DND-41 (cell line): ENCODE measurements at regions not wholly inside any gene's neighbourhood (a gene's known extent, or its start where the extent isn't known, plus 50 kb on each side); places are given as distances from the start of the nearest gene placed in this dataset.

Experiments used
- EZH2 ChIP-seq: IDR thresholded peaks from 3 replicates; pipeline ENCODE4 v1.6.1; 2012; ENCODE audit warnings: borderline replicate concordance, low read depth, mild to moderate bottlenecking, moderate library complexity, low read length, inconsistent platforms; ENCODE audit not compliant: severe bottlenecking
- TF ChIP-seq, protein P1 (sequence below): IDR thresholded peaks from 2 replicates; pipeline ENCODE4 v1.5.1; 2012; ENCODE audit warnings: borderline replicate concordance, low read length, moderate library complexity, mild to moderate bottlenecking; ENCODE audit not compliant: poor library complexity, severe bottlenecking; ENCODE audit errors: extremely low read depth

DNA sequence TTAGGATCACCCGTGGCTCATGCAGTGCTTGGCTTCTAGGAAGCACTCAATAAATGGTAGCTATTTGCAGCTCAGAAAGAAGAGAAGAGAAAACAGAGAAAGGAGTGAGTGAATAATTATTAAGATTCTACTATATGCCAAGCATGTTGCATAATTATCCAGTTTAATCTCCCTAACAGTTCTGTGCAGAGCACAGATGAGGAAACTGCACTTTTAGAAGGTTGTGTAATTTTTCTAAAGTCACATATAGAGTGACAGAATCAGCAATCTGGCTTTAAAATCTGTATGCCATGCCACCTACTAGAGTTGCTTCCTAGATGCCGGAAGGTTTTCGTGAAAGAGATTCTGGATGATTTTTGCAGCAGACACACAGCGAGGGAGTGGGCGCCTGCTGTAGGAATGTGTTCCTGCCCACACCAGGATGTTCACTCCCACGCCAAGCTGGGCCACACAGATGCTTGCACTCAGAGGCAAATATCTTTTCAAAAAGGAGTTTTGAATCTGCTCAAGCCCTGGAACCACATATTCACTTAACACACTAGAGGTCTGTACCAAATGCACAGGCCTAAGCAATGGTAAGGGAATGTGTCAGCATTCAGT is 50.2 kb upstream of the SMCO2 start:
- TF ChIP-seq, protein P1, sequence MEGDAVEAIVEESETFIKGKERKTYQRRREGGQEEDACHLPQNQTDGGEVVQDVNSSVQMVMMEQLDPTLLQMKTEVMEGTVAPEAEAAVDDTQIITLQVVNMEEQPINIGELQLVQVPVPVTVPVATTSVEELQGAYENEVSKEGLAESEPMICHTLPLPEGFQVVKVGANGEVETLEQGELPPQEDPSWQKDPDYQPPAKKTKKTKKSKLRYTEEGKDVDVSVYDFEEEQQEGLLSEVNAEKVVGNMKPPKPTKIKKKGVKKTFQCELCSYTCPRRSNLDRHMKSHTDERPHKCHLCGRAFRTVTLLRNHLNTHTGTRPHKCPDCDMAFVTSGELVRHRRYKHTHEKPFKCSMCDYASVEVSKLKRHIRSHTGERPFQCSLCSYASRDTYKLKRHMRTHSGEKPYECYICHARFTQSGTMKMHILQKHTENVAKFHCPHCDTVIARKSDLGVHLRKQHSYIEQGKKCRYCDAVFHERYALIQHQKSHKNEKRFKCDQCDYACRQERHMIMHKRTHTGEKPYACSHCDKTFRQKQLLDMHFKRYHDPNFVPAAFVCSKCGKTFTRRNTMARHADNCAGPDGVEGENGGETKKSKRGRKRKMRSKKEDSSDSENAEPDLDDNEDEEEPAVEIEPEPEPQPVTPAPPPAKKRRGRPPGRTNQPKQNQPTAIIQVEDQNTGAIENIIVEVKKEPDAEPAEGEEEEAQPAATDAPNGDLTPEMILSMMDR: no peak
- TF ChIP-seq EZH2: no peak
